HCT116 (cell line): ENCODE measurements at regions not wholly inside any gene's neighbourhood (a gene's known extent, or its start where the extent isn't known, plus 50 kb on each side); places are given as distances from the start of the nearest gene placed in this dataset.

Experiments used
- ATAC-seq: fragments of 200-7000 bp; cut with Tn5 transposase; 2 replicates; pipeline ENCODE4 v1.9.1; 2020; ENCODE audit warnings: mild to moderate bottlenecking, moderate library complexity
- BruUV-seq: library from RNA; stranded (reverse); fragments of 400-500 nt; replicated peaks from 2 replicates; lab custom pipeline; 2021; lab: Mats Ljungman, UMichigan
- CTCF ChIA-PET: fragments of 300-600 bp; sonication (Branson Sonifier 250); formaldehyde crosslinking; loops from one replicate; lab custom pipeline; 2021; ENCODE audit warnings: antibody characterized with exemption; lab: Charles Lee
- POLR2A ChIA-PET: fragments of 300-600, 350-600 bp; sonication (Branson Sonifier 250); formaldehyde crosslinking; loops from one replicate; lab custom pipeline; 2021; ENCODE audit warnings: antibody characterized with exemption; lab: Charles Lee
- RAD21 ChIA-PET, 2 experiments: fragments of 300-600 bp; sonication (Branson Sonifier 250); formaldehyde crosslinking; loops; one replicate each; lab custom pipeline; 2023; ENCODE audit warnings: low total read pairs in 2 of 2; ENCODE audit not compliant: uncharacterized antibody in 2 of 2, unreplicated experiment in 2 of 2, low non-redundant PET in 1 of 2; lab: Charles Lee
- DNase-seq: peaks from one replicate; pipeline ENCODE4 v3.0.0-alpha.2; 2010; ENCODE audit warnings: low read depth, low spot score
- H2AFZ ChIP-seq: fragments of 200-600 bp; shearing (Covaris generic), sonication (generic); 2 replicates; pipeline ENCODE4 v1.6.1; 2017; ENCODE audit warnings: low read depth, mixed run types, mixed read lengths, antibody characterized with exemption, low read length; ENCODE audit not compliant: poor library complexity, severe bottlenecking
- H3K27ac ChIP-seq: 2 replicates; pipeline ENCODE4 v1.5.1; 2012; ENCODE audit warnings: low read depth, low read length
- H3K27me3 ChIP-seq: fragments of 200-600 bp; sonication (generic); 2 replicates; pipeline ENCODE4 v1.6.1; 2016; ENCODE audit warnings: mixed run types, low read length, mixed read lengths; ENCODE audit not compliant: insufficient read depth
- H3K36me3 ChIP-seq, 2 experiments: fragments of 200-500 bp in 1 of 2; fragments of 200-600 bp in 1 of 2; sonication (Bioruptor generic) in 1 of 2; sonication (generic) in 1 of 2; 2 replicates each; pipeline versions ENCODE4 v1.5.1 to v1.6.1; 2014 to 2016; ENCODE audit warnings: low read length in 2 of 2, inconsistent platforms in 1 of 2, mixed read lengths in 1 of 2, mixed run types in 1 of 2; ENCODE audit not compliant: insufficient read depth in 2 of 2, control insufficient read depth in 1 of 2
- H3K4me1 ChIP-seq, 2 experiments: fragments of 200-600 bp in 1 of 2; sonication (generic) in 1 of 2; 2 replicates each; pipeline versions ENCODE4 v1.5.1 to v1.6.1; 2012 to 2017; ENCODE audit warnings: low read length in 2 of 2, inconsistent platforms in 1 of 2, mild to moderate bottlenecking in 1 of 2, mixed read lengths in 1 of 2, mixed run types in 1 of 2, moderate library complexity in 1 of 2; ENCODE audit not compliant: insufficient read depth in 2 of 2, control insufficient read depth in 1 of 2
- H3K4me2 ChIP-seq: fragments of 200-600 bp; sonication (generic); 2 replicates; pipeline ENCODE4 v1.6.1; 2017; ENCODE audit warnings: mixed run types, low read length, mixed read lengths
- H3K4me3 ChIP-seq, 2 experiments: fragments of 200-600 bp in 1 of 2; sonication (generic) in 1 of 2; replicated peaks in 1 of 2; 2 replicates each; pipeline ENCODE4 v1.5.1; 2011 to 2016; ENCODE audit warnings: low read length in 2 of 2, control low read depth in 1 of 2, low read depth in 1 of 2, mild to moderate bottlenecking in 1 of 2, mixed read lengths in 1 of 2, mixed run types in 1 of 2
- H3K79me2 ChIP-seq: fragments of 200-600 bp; sonication (generic); 2 replicates; pipeline ENCODE4 v1.6.1; 2017; ENCODE audit warnings: mild to moderate bottlenecking, mixed run types, low read length, moderate library complexity, mixed read lengths; ENCODE audit not compliant: insufficient read depth
- H3K9ac ChIP-seq: fragments of 200-600 bp; sonication (generic); 2 replicates; pipeline ENCODE4 v1.6.1; 2016; ENCODE audit warnings: low read length, mixed read lengths
- H3K9me2 ChIP-seq: fragments of 200-600 bp; sonication (generic), shearing (Covaris generic); 2 replicates; pipeline ENCODE4 v1.6.1; 2017; ENCODE audit warnings: mixed run types, mild to moderate bottlenecking, moderate library complexity; ENCODE audit not compliant: insufficient read depth
- H3K9me3 ChIP-seq, 2 experiments: fragments of 200-500 bp in 1 of 2; fragments of 200-600 bp in 1 of 2; sonication (Bioruptor generic) in 1 of 2; sonication (generic) in 1 of 2; 2 replicates each; pipeline ENCODE4 v1.6.1; 2014 to 2017; ENCODE audit warnings: low read length in 2 of 2, mixed read lengths in 2 of 2, inconsistent platforms in 1 of 2, low read depth in 1 of 2, mild to moderate bottlenecking in 1 of 2, mixed run types in 1 of 2, moderate library complexity in 1 of 2; ENCODE audit not compliant: control insufficient read depth in 1 of 2, insufficient read depth in 1 of 2
- H4K20me1 ChIP-seq: fragments of 200-600 bp; sonication (generic), shearing (Covaris generic); 2 replicates; pipeline ENCODE4 v1.6.1; 2017; ENCODE audit warnings: mixed run types, mild to moderate bottlenecking, moderate library complexity; ENCODE audit not compliant: insufficient read depth
- CBX3 ChIP-seq: IDR thresholded peaks from 2 replicates; pipeline ENCODE4 v1.6.1; 2012; ENCODE audit warnings: low read depth
- CEBPB ChIP-seq: IDR thresholded peaks from 2 replicates; pipeline ENCODE4 v1.6.1; 2012; ENCODE audit warnings: low read depth
- ELF1 ChIP-seq: IDR thresholded peaks from 2 replicates; pipeline ENCODE4 v1.6.1; 2012; ENCODE audit warnings: low read depth, borderline replicate concordance
- EZH2phosphoT487 ChIP-seq: fragments of 200-600 bp; IDR thresholded peaks from 2 replicates; pipeline ENCODE4 v1.6.1; 2018; ENCODE audit warnings: antibody characterized with exemption, borderline replicate concordance
- FOSL1 ChIP-seq: IDR thresholded peaks from 2 replicates; pipeline ENCODE4 v1.6.1; 2012; ENCODE audit warnings: low read depth
- JUND ChIP-seq: IDR thresholded peaks from 2 replicates; pipeline ENCODE4 v1.6.1; 2012
- MAX ChIP-seq: IDR thresholded peaks from 2 replicates; pipeline ENCODE4 v1.6.1; 2012
- REST ChIP-seq: IDR thresholded peaks from 2 replicates; pipeline ENCODE4 v1.6.1; 2012; ENCODE audit warnings: low read depth
- ZBTB33 ChIP-seq: IDR thresholded peaks from 2 replicates; pipeline ENCODE4 v1.6.1; 2011; ENCODE audit warnings: mild to moderate bottlenecking, low read length, moderate library complexity; ENCODE audit not compliant: insufficient replicate concordance; ENCODE audit errors: extremely low read depth
- ZFX ChIP-seq: fragments of 450-650 bp; IDR thresholded peaks from 2 replicates; pipeline ENCODE4 v1.6.1; 2017
- intact Hi-C: fragments of 100-400 bp; cut with micrococcal nuclease; formaldehyde crosslinking; loops from 2 replicates; pipeline ENCODE4 v1.10.0; 2022
- TF ChIP-seq, protein P1 (sequence below), 3 experiments: fragments of 200-600 bp in 1 of 3; sonication (generic) in 1 of 3; IDR thresholded peaks in 2 of 3; conservative IDR thresholded peaks in 1 of 3; 2 replicates each; pipeline ENCODE4 v1.5.1; 2012 to 2017; ENCODE audit warnings: low read depth in 2 of 3, low read length in 2 of 3, antibody characterized with exemption in 1 of 3, borderline replicate concordance in 1 of 3, control low read depth in 1 of 3, mild to moderate bottlenecking in 1 of 3, mixed read lengths in 1 of 3, mixed run types in 1 of 3, moderate library complexity in 1 of 3; ENCODE audit not compliant: insufficient read depth in 1 of 3

- no peak overlapping the region for H3K9ac ChIP-seq
- no peaks in the 10 kb centered on the region for H3K27me3 ChIP-seq
- ATAC-seq, result no peak
- CTCF ChIA-PET, result no interaction called here
- H3K9me2 ChIP-seq, result no peaks in the 10 kb centered on the region
- no peaks in the 10 kb centered on the region for H3K79me2 ChIP-seq
- no TSS peak for BruUV-seq
- no peak overlapping the region for H3K4me3 ChIP-seq
- DNase-seq, result no peak
- RAD21 ChIA-PET, result no interaction called here
- no peaks in the 10 kb centered on the region for H3K4me1 ChIP-seq
- no peak overlapping the region for H2AFZ ChIP-seq
- H4K20me1 ChIP-seq, result no peaks in the 10 kb centered on the region
- H3K4me2 ChIP-seq, result no peak overlapping the region
- TF ChIP-seq ZFX, result no peak
- intact Hi-C loops, result no loop called here
- POLR2A ChIA-PET, result no interaction called here
- no peaks in the 10 kb centered on the region for H3K9me3 ChIP-seq
- H3K27ac ChIP-seq, result no peak overlapping the region
- no peaks in the 10 kb centered on the region for H3K36me3 ChIP-seq
These were observed 114.5 kb downstream of the LRRC70 start for GRCh38 chr5:62692946-62693713.

DNA sequence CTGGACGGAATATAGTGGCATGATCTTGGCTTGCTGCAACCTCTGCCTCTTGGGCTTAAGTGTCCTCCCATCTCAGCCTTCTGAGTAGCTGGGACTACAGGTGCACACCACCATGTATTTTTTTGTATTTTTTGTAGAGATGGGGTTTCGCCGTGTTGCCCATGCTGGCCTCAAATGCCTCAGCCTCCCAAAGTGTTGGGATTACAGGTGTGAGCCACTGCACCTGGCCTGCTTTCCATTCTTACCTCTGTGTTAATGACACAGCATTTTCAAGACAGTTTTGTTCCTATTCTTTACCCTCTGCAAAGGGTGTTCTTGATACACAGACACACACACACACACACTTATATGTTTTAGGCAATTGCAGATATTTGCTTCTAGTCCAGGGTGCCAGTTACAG is 113.3 kb downstream of the LRRC70 start:
- no peak overlapping the region for H3K27ac ChIP-seq
- no peaks in the 10 kb centered on the region for H3K9me3 ChIP-seq
- H3K4me2 ChIP-seq, result no peak overlapping the region
- DNase-seq, result no peak
- CTCF ChIA-PET, result no interaction called here
- no peaks in the 10 kb centered on the region for H3K79me2 ChIP-seq
- no peak overlapping the region for H3K9ac ChIP-seq
- ATAC-seq, result no peak
- no peaks in the 10 kb centered on the region for H4K20me1 ChIP-seq
- no TSS peak for BruUV-seq
- H3K4me3 ChIP-seq, result no peak overlapping the region
- H3K9me2 ChIP-seq, result no peaks in the 10 kb centered on the region
- RAD21 ChIA-PET, result no interaction called here
- H3K27me3 ChIP-seq, result no peaks in the 10 kb centered on the region
- intact Hi-C loops, result no loop called here
- no peaks in the 10 kb centered on the region for H3K4me1 ChIP-seq
- POLR2A ChIA-PET, result interaction anchor here (0.7 kb wide), 1 partner anchor 119 kb away, joined by 5 read pairs; no protein-coding TSS in a partner anchor
- H3K36me3 ChIP-seq, result no peaks in the 10 kb centered on the region
- H2AFZ ChIP-seq, result no peak overlapping the region
- no peak for TF ChIP-seq ELF1
- TF ChIP-seq CEBPB, result no peak
- no peak for TF ChIP-seq JUND
- no peak for TF ChIP-seq MAX
- TF ChIP-seq REST, result no peak
- TF ChIP-seq EZH2phosphoT487, result no peak
- no peak for TF ChIP-seq FOSL1
- TF ChIP-seq, protein P1, sequence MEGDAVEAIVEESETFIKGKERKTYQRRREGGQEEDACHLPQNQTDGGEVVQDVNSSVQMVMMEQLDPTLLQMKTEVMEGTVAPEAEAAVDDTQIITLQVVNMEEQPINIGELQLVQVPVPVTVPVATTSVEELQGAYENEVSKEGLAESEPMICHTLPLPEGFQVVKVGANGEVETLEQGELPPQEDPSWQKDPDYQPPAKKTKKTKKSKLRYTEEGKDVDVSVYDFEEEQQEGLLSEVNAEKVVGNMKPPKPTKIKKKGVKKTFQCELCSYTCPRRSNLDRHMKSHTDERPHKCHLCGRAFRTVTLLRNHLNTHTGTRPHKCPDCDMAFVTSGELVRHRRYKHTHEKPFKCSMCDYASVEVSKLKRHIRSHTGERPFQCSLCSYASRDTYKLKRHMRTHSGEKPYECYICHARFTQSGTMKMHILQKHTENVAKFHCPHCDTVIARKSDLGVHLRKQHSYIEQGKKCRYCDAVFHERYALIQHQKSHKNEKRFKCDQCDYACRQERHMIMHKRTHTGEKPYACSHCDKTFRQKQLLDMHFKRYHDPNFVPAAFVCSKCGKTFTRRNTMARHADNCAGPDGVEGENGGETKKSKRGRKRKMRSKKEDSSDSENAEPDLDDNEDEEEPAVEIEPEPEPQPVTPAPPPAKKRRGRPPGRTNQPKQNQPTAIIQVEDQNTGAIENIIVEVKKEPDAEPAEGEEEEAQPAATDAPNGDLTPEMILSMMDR (IDR thresholded peaks at IDR 0.05 in 2 of 3, conservative IDR thresholded peaks at IDR 0.05 in 1 of 3; ENCODE audit: borderline replicate concordance in 1 of 3, insufficient read depth in 1 of 3, low read depth in 2 of 3, low read length in 2 of 3), result no peak
- TF ChIP-seq CBX3, result no peak
- TF ChIP-seq ZBTB33, result no peak
